Progenitor cell of endocrine pancreas (in vitro differentiated cells): ENCODE measurements at regions not wholly inside any gene's neighbourhood (a gene's known extent, or its start where the extent isn't known, plus 50 kb on each side); places are given as distances from the start of the nearest gene placed in this dataset.
"Not testable (repeated sequence)": the region's sequence is repeated elsewhere in the genome, so short reads cannot be mapped to it uniquely, and the experiment has no call there.

Source experiments
- DNase-seq: peaks from one replicate; pipeline ENCODE4 v3.0.0; 2021; ENCODE audit warnings: low spot score; ENCODE audit not compliant: unreplicated experiment
- H3K27ac Mint-ChIP-seq: 2 replicates; pipeline ENCODE4 v1.8.0; 2021; ENCODE audit warnings: mild to moderate bottlenecking, moderate library complexity, mixed read lengths
- H3K27me3 Mint-ChIP-seq: 2 replicates; pipeline ENCODE4 v1.8.0; 2021; ENCODE audit warnings: mixed read lengths
- H3K36me3 Mint-ChIP-seq: 2 replicates; pipeline ENCODE4 v1.8.0; 2022; ENCODE audit warnings: mixed read lengths; ENCODE audit not compliant: insufficient read depth
- H3K4me1 Mint-ChIP-seq: 2 replicates; pipeline ENCODE4 v1.8.0; 2021; ENCODE audit warnings: low read depth, mixed read lengths
- H3K4me3 Mint-ChIP-seq: 2 replicates; pipeline ENCODE4 v1.8.0; 2021; ENCODE audit warnings: low read depth, mild to moderate bottlenecking, moderate library complexity, mixed read lengths
- H3K9me3 Mint-ChIP-seq: 2 replicates; pipeline ENCODE4 v1.8.0; 2021; ENCODE audit warnings: low read depth, mixed read lengths
- CTCF ChIP-seq: fragments of 200-600 bp; sonication (generic); IDR thresholded peaks from one replicate; pipeline ENCODE4 v1.5.0; 2021; ENCODE audit warnings: antibody characterized with exemption, mild to moderate bottlenecking; ENCODE audit not compliant: unreplicated experiment

DNA sequence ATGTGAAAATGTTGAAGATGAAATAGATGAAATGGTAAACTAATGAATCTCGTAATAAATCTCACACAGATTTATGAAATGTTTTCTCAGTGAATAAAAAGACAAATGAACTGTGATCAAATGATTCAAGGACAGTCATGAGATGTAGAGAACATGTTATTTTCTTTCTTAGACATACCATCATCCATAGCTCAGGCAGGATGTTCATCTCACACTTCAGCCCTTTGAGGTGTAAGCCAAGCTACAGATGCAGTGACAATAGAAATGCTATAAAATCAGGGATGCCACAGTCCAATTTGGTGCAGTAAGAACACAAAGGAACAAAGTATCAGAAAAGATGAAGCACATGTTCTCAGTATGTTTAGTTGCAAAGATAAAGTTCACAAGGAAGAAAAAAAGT is 242.7 kb upstream of the KRR1 start:
- no peak for DNase-seq
- no peaks in the 10 kb centered on the region for H3K27me3 Mint-ChIP-seq
- no peak overlapping the region for H3K27ac Mint-ChIP-seq
- peaks cover 29% of the 10 kb centered on the region for H3K4me1 Mint-ChIP-seq
- no peak for TF ChIP-seq CTCF
- H3K36me3 Mint-ChIP-seq = peaks cover 2% of the 10 kb centered on the region
- peaks cover 8% of the 10 kb centered on the region for H3K9me3 Mint-ChIP-seq
- H3K4me3 Mint-ChIP-seq = no peak overlapping the region

DNA sequence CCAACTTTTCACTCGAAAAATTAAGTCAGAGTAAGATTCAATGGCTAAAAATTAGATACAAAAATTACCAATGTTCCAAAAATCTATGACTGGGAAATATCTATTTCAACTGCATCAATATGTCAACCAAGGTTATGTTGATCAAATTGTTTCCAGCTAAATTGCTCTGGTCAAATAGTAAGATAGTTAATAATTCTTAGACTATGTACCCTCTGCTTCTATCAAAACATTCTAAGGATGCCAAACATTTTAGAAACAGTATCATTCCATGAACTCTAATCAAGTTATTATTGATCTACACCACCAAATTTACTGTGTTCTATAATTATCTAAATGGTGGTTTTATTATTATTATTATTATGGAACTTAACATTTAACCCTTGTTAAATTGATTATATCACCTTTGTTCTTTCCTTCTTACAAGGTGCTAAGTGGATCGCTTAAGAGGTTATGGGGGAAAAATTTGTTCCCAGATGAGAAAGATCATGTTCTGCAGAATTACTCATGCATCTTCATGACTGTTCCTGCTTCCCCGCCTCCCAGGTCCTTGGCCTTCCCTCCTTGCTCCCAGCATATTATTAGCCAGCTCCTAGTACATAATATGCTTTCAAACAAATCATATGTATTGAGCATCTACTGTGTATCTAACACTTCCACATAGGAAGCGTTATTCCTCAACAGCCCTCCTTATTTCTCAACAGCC is 240.5 kb upstream of the KRR1 start:
- H3K27ac Mint-ChIP-seq = no peak overlapping the region
- no peak overlapping the region for H3K4me3 Mint-ChIP-seq
- no peak for DNase-seq
- peaks cover 3% of the 10 kb centered on the region for H3K9me3 Mint-ChIP-seq
- H3K27me3 Mint-ChIP-seq = no peaks in the 10 kb centered on the region
- H3K4me1 Mint-ChIP-seq = peaks cover 25% of the 10 kb centered on the region
- no peak for TF ChIP-seq CTCF
- peaks cover 2% of the 10 kb centered on the region for H3K36me3 Mint-ChIP-seq

DNA sequence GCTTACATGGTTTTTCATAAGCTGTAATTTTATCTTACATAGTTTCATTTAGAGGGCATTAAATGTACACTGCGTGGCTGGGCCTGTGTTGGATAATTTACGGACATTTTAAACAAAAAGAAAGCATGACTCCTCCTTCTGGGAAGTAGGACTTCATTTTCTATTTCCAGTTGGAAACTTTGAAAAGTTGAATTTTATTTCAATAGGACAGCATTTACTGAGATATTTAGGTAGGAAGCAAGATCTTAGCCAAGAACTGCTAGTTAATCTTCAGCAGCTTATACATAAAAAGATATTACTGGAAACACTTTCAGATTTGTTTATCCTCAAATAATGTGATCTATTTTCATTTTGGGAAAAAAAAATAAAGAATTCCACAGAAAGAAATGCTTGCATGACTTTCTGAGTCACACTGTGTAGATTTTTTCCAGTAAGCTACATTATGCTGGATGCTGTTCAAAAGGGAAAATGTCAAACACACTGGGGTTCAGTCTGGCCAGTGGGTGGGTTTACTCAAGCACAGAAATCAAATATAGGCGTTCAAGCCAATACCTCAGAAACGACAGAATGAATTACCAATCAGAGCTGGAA is 239.4 kb upstream of the KRR1 start:
- no peak for DNase-seq
- H3K4me1 Mint-ChIP-seq = peaks cover 20% of the 10 kb centered on the region
- peaks cover 2% of the 10 kb centered on the region for H3K36me3 Mint-ChIP-seq
- peaks cover 3% of the 10 kb centered on the region for H3K9me3 Mint-ChIP-seq
- no peaks in the 10 kb centered on the region for H3K27me3 Mint-ChIP-seq
- no peak overlapping the region for H3K27ac Mint-ChIP-seq
- H3K4me3 Mint-ChIP-seq = no peak overlapping the region
- TF ChIP-seq CTCF = no peak

GRCh38 chr12:75748990-75749389 is 237.6 kb upstream of the KRR1 start:
- H3K27ac Mint-ChIP-seq, H3K36me3 Mint-ChIP-seq, H3K4me3 Mint-ChIP-seq, H3K27me3 Mint-ChIP-seq, H3K9me3 Mint-ChIP-seq, DNase-seq: not testable (repeated sequence)
- H3K4me1 Mint-ChIP-seq = peaks cover 23% of the 10 kb centered on the region

GRCh38 chr12:75748136-75748535 is 236.7 kb upstream of the KRR1 start:
- H3K36me3 Mint-ChIP-seq = peaks cover 2% of the 10 kb centered on the region
- H3K4me1 Mint-ChIP-seq = peaks cover 23% of the 10 kb centered on the region
- no peak overlapping the region for H3K27ac Mint-ChIP-seq
- H3K27me3 Mint-ChIP-seq = peaks cover 6% of the 10 kb centered on the region
- no peak overlapping the region for H3K4me3 Mint-ChIP-seq
- no peak for DNase-seq
- peaks cover 3% of the 10 kb centered on the region for H3K9me3 Mint-ChIP-seq
- TF ChIP-seq CTCF = no peak

DNA sequence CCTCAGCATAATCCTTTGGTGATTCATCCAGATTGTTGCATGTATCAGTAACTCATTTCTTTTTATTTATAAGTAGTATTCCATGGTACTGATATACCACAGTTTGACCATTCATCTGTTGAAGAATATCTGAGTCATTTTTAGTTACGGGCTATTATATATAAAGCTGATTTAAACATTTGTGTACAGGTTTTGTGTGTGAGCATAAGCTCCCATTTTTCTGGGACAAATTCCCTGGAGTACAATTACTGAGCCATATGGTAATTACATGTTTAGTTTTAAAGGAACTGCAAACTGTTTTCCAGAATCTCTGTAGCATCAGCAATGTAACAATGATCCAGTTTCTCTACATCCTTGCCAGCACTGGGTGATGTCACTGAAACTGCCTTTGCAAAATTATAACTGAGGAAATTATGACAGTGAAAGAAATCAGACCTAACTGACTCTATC is 236.2 kb upstream of the KRR1 start:
- Mint-ChIP-seq H3K4me3 (no peak overlapping the region), H3K27me3 (peaks cover 6% of the 10 kb centered on the region), H3K4me1 (peaks cover 23% of the 10 kb centered on the region), H3K27ac (no peak overlapping the region), H3K9me3 (peaks cover 5% of the 10 kb centered on the region), H3K36me3 (peaks cover 2% of the 10 kb centered on the region)
- no peak for DNase-seq
- no peak for TF ChIP-seq CTCF
